Gastroesophageal sphincter (tissue), 3 donors: ENCODE measurements at regions not wholly inside any gene's neighbourhood (a gene's known extent, or its start where the extent isn't known, plus 50 kb on each side); places are given as distances from the start of the nearest gene placed in this dataset.

Experiments used
- POLR2A ChIP-seq, 2 donors: fragments of 450-650 bp; IDR thresholded peaks; one replicate each; pipeline ENCODE4 v1.6.1; 2017; ENCODE audit warnings: antibody characterized with exemption in 2 of 2, mild to moderate bottlenecking in 2 of 2, moderate library complexity in 1 of 2
- POLR2AphosphoS5 ChIP-seq: sonication (generic); formaldehyde crosslinking; IDR thresholded peaks from one replicate; pipeline ENCODE4 v1.6.1; 2017; ENCODE audit warnings: antibody characterized with exemption
- TF ChIP-seq, protein P1 (sequence below), 4 experiments: fragments of 200-600 bp in 2 of 4; fragments of 450-650 bp in 2 of 4; sonication (generic) in 1 of 4; IDR thresholded peaks; one replicate each; pipeline ENCODE4 v1.5.1; 2017 to 2019; ENCODE audit warnings: antibody characterized with exemption in 4 of 4, mild to moderate bottlenecking in 2 of 4, moderate library complexity in 2 of 4

DNA sequence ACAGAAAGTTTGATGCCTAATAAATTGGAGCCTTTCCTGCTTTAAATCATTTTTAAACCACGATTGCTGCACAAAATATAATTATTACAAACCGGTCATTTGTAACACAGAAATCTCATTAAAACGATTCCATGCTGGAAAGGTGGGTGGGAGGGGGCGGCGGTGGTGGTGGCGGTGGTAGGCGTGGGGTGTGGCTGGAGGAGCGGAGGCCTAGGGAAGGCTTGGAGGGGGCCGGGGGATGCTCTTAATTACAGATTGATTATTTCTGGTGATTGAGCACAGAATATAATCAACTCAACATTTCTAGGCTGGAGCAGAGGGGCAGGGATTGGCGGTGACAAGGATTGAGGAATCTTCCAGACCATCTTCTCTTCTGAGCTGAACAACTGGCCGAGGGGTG is 157.5 kb downstream of the TRIM29 start:
- TF ChIP-seq, protein P1, sequence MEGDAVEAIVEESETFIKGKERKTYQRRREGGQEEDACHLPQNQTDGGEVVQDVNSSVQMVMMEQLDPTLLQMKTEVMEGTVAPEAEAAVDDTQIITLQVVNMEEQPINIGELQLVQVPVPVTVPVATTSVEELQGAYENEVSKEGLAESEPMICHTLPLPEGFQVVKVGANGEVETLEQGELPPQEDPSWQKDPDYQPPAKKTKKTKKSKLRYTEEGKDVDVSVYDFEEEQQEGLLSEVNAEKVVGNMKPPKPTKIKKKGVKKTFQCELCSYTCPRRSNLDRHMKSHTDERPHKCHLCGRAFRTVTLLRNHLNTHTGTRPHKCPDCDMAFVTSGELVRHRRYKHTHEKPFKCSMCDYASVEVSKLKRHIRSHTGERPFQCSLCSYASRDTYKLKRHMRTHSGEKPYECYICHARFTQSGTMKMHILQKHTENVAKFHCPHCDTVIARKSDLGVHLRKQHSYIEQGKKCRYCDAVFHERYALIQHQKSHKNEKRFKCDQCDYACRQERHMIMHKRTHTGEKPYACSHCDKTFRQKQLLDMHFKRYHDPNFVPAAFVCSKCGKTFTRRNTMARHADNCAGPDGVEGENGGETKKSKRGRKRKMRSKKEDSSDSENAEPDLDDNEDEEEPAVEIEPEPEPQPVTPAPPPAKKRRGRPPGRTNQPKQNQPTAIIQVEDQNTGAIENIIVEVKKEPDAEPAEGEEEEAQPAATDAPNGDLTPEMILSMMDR (IDR thresholded peaks at IDR 0.05) = no peak
- TF ChIP-seq POLR2AphosphoS5 (no peak), POLR2A (IDR thresholded peaks at IDR 0.05) (no peak)
